Fibroblast of mammary gland (primary cell): ENCODE measurements at regions not wholly inside any gene's neighbourhood (a gene's known extent, or its start where the extent isn't known, plus 50 kb on each side); places are given as distances from the start of the nearest gene placed in this dataset.
"Not testable (repeated sequence)": the region's sequence is repeated elsewhere in the genome, so short reads cannot be mapped to it uniquely, and the experiment has no call there.

Source experiments
- DNase-seq: peaks from one replicate; pipeline ENCODE4 v3.0.0-alpha.2; 2010; ENCODE audit warnings: low read depth
- H3K4me3 ChIP-seq: 2 replicates; pipeline ENCODE4 v1.5.1; 2011; ENCODE audit warnings: low read depth, mild to moderate bottlenecking, low read length, moderate library complexity; ENCODE audit not compliant: control insufficient read depth
- TF ChIP-seq, protein P1 (sequence below): conservative IDR thresholded peaks from 2 replicates; pipeline ENCODE4 v1.5.1; 2011; ENCODE audit warnings: low read depth, low read length, inconsistent platforms; ENCODE audit not compliant: control insufficient read depth, insufficient read depth

DNA sequence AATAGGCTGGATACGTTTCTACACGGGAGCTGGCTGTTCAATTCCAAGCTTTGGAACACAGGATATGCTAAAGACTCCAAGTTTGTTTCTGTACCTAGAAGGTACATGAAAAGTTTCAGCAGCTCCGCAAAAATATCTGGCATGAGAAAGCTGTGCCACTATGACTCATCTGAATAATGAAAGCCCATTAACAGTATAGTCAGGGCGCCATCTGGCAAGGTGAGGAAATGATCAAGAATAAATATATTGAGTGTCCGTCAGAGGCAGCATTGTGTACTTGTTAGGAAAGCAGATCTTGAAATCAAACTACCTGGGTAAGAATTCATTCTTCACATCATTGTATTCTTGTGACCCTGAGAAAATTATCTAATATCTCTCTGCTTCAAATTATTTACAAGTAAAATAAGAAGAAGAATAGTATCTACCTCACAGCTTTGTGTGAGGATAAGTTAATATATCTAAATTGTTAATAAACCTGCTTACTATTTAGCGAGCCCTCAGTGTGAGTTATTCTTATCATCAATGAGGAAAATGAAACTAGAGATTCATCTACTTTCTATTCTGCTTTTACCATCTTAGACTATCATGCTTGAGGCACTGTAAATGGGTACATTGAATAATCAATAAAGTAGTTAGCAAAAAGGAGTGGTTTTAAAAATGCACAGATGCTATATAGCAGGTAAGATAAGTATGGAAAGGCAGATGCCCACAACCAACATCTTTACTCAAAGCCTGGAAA is 53.5 kb downstream of the FSCB start:
- no peak for DNase-seq
- TF ChIP-seq, protein P1, sequence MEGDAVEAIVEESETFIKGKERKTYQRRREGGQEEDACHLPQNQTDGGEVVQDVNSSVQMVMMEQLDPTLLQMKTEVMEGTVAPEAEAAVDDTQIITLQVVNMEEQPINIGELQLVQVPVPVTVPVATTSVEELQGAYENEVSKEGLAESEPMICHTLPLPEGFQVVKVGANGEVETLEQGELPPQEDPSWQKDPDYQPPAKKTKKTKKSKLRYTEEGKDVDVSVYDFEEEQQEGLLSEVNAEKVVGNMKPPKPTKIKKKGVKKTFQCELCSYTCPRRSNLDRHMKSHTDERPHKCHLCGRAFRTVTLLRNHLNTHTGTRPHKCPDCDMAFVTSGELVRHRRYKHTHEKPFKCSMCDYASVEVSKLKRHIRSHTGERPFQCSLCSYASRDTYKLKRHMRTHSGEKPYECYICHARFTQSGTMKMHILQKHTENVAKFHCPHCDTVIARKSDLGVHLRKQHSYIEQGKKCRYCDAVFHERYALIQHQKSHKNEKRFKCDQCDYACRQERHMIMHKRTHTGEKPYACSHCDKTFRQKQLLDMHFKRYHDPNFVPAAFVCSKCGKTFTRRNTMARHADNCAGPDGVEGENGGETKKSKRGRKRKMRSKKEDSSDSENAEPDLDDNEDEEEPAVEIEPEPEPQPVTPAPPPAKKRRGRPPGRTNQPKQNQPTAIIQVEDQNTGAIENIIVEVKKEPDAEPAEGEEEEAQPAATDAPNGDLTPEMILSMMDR = no peak

DNA sequence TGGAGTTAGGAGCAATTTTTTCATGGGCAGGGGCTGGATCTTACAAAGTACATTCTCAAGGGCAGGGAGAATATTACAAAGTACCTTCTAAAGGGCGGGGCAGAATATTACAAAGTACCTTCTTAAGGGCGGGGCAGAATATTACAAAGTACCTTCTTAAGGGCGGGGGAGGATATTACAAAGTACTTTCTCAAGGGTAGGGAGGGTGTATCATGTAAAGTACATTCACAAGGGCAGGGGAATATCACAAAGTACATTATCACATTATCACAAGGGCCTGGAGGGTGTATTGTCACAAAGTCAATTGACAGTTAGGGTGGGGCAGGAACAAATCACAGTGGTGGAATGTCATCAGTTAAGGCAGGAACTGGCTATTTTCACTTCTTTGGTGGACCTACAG is 56.9 kb downstream of the FSCB start:
- DNase-seq, H3K4me3 ChIP-seq: not testable (repeated sequence)

More for the DNA sequence above, 53.5 kb downstream of the FSCB start:
- H3K4me3 ChIP-seq = no peak overlapping the region

DNA sequence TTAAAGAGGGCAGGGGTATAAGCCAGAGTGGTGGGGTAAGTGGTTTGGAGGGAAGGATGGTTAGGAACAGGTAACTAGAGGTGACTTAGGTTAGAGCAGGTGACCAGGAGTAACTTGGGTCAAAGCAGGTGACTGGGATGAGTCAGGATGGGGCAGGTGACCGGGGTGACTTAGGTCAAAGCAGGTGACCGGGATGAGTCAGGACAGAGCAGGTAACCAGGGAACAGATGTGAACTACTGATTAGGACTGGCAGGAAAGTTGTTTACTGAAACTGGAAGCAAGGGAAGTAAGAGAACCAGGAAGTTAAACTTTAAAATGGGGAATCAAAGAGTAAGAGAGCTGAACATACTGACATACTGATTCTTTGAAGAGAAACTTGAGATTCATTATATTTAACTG is 57.4 kb downstream of the FSCB start:
- DNase-seq = no peak
- TF ChIP-seq, protein P1 = no peak
- H3K4me3 ChIP-seq = no peak overlapping the region

DNA sequence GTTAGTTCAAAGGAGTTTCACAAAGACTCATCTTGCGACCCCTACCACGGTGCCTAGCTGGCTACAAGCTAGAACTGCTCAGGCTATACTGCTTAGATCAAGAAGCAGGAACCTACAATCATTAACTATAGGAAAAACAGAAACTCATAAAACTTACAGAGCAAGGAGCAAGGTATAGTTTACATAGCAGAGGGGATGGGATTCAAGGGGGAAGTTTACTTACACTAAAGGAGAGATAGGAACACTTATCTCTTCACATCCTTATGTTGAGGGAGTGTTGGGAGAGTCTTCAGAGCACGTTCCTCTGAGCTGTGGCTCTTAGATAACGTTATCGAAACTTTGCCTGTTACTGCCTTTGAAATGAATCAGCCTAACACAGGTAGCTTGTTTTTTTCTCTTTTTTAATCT is 58.1 kb downstream of the FSCB start:
- TF ChIP-seq, protein P1 = no peak
- no peak for DNase-seq
- no peak overlapping the region for H3K4me3 ChIP-seq

DNA sequence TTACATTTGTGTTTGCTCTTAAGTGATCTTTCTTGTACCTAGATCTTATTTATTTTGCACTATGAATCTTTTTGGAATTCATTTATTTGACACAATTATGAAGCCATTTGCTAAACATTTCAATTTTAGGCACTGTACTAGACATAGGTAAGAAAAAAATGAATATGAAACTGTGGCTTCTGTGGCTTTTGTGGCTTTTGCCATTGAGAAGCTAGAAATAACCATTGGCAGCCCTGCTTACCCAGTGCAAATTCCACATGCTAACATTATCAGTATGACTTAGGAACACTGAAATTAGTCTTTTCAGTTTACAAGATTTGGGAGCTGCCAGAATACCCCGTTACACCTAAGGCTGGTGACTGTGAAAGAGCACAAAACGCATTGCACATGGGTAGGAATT is 60.1 kb downstream of the FSCB start:
- TF ChIP-seq, protein P1 = no peak
- no peak overlapping the region for H3K4me3 ChIP-seq
- no peak for DNase-seq

DNA sequence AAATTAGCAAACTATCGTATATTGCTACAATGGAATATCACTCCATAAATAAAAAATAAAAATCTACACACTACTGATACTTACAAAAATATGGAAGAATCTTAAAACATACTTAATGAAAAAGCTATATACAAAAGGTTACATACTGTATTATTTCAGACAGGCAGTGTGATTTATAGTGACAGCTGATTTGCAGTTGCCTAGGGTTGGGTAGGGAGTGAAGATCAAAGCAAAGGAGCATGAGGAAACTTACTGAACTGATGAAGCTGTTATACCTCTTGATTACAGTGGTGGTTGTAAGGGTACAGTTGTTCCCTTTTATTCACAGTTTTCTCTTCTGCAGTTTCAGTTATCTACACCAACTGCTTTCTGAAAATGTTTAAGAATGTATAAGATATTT is 62.6 kb downstream of the FSCB start:
- H3K4me3 ChIP-seq = no peak overlapping the region
- no peak for DNase-seq
- TF ChIP-seq, protein P1 = no peak

DNA sequence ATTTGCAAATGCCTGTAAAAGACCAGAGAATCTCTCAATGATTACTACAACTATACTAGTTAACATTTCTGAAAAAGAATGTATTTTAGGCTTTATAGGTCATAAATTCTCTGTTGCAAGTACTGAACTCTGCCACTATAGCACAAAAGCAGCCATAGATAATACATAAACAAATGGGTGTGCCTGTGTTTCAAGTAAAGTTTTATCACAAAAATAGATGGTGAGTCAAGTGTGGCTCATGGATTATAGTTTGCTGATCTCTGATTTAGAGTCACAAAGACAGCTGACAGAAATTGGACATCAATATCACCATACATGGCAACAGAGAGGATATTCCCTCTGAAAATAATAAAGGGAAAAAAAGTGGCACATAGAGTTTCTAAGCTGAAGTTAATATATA is 68.1 kb downstream of the FSCB start:
- H3K4me3 ChIP-seq = no peak overlapping the region
- DNase-seq = no peak
- TF ChIP-seq, protein P1 = no peak
